ENCODE measurements at regions not wholly inside any gene's neighbourhood (a gene's known extent, or its start where the extent isn't known, plus 50 kb on each side); places are given as distances from the start of the nearest gene placed in this dataset.
"Not testable (repeated sequence)": the region's sequence is repeated elsewhere in the genome, so short reads cannot be mapped to it uniquely, and the experiment has no call there.

DNA sequence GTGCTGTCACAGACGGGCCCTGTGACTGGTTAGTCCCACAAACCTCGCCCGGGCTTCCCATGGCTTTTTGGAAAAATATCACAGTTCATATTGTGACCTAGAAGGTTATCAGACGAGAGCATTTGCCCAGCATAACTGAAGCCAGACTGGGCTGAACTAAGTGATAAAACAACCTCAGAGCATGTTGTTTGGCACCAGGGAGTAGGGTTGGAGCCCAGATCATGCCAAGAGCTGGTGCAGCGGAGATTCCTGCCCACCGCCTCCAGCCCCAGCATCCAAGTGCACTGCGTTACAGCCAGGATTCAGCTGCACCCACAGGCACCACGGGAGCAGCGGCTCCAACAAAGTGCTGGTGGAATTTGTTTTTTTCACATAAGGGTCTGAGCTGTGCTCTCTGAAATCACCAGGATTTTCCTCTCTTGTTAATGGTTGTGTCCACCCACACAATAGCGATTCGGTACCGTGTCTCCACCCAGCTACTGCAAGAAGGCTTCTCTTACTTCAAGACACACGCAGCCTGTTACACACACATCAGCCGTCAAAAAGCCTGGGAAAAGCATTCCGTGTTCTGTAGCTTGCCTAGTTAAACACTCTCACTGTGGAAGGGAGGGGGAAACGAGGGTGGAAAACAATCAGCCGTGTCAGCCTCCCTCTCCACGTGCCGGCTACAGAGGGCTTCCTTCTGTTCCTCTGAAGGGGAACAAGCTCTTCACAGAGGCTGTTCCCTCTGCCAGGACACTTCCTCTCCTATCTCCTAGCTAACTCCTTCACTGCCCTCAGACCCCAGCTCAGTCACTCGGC, 273.8 kb downstream of the C16orf95 start:
- no peak for DNase-seq

DNA sequence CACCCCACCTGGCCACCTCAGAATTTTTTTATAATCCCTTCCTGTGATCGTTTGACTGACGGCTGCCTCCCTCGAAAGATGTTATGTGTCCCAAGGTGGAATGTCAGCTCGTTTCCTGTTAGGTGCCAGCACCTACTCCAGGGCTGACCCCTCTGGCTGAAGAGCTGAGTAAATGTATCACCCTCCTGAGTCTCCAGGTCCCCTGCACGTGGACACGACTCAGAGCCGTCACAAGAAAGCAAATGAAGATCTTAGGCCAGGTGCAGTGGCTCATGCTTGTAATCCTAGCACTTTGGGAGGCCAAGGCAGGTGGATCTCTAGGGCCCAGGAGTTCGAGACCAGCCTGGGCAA, 273.2 kb downstream of the C16orf95 start:
- DNase-seq, result no peak

DNA sequence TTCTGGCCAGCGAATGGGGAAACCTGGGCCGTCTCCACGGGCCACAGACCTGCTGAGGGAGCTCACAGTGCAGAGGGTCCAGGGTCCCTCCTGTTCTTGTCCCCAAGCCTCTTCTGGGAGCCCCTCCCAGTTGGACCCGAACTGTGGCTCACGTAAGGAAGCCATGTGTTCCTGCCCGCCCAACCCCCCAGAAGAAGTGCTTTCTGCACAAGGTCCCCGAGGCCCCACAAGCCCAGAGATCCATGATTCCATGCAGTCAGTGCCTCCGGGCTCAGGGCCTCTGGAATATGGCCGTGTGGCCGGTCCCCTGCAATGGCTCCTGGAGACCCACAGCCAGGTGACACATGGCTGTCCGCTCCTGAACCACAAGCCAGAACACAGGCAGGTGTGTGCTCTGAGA, 272.4 kb downstream of the C16orf95 start:
- DNase-seq, result no peak

DNA sequence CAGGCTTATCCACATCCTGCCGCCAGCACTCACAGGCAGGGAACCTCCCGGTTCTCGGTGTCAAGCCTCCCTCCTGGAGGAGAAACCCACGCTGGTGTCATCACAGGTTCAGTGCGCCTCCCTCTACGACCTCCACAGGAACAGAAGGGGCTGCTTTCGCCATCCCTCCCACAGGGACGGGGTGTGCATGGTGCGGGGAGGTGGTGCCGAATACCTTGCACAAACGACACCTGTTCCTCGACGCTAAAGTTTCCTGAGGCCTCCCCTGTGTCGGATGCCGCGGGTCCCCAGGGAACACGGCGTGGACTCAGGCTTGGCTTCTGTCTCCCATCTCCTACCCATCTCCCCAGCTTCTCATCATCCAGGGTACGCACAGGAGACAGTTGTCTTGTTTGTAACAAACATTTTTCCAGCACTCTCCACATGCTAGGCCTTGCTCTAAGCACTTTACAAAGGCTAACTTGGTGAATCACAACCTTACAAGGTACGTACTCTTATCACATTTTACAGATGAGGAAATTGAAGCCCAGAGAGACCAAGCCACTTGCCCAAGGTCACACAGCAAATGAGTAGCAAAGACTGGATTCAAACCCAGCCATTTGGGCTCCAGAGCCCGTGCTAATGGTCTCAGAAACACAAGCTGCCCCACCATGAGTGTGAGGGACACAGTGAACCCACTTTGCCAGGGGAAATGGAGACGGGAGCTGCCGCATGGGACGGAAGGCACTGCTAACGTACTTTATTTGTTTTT, 271.6 kb downstream of the C16orf95 start:
- DNase-seq, result no peak

DNA sequence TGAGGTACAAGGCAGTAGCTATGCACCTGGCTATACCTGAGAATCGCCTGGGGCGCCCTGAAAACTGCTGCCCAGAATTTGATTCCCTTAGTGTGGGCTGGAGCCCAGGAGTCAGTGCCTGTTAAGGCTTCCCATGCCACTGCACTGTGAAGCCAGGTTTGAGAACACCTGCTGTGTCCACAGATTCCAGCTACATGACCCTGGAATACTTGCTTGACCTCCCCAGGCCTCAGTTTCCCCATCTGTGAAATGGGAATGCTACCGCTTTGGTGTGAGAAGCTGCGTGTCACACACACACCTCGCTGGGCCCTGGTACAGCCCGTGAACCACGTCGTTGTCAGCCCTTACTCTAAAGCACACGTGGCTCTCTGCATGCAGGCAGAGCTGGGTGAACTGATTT, 271.0 kb downstream of the C16orf95 start:
- DNase-seq, result no peak

DNA sequence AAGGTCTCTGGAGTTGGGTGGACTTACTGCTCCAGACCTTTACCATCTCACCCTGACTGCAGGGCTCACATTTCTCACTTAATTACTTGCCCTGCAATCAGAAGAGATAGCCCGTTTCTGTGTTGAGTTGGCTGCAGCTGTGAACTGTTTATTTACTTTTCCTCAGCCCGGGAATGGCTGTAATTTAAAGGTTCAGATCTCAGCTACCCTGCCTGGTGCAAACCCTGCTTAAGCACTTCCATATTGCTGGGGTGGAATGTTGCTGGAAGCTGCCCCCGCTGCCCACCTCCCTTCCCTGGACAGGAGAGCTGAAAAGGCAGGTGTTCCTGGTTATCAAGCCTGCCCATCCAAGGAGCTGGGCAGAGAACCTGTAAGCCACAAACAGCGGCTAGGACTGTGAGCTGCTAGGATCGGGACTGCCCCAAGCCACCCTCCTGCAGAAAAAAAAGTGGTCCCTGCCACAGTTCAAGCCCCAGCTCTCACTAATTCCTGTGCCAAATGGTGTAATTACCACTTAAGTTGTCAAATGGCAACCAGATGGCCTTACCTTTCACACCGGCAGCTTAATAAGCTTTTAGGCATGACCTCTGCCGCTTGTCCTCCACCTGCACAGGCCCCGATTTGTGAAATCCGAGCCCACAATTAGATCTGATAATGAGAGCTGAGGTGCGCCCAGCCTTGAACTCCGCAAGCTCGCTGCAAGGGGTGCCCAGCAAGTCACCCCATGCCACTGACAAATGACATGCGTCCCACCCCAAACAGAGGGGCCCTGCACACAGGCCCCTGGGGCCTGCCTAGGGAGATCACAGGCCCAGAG, 269.8 kb downstream of the C16orf95 start:
- DNase-seq, result no peak

DNA sequence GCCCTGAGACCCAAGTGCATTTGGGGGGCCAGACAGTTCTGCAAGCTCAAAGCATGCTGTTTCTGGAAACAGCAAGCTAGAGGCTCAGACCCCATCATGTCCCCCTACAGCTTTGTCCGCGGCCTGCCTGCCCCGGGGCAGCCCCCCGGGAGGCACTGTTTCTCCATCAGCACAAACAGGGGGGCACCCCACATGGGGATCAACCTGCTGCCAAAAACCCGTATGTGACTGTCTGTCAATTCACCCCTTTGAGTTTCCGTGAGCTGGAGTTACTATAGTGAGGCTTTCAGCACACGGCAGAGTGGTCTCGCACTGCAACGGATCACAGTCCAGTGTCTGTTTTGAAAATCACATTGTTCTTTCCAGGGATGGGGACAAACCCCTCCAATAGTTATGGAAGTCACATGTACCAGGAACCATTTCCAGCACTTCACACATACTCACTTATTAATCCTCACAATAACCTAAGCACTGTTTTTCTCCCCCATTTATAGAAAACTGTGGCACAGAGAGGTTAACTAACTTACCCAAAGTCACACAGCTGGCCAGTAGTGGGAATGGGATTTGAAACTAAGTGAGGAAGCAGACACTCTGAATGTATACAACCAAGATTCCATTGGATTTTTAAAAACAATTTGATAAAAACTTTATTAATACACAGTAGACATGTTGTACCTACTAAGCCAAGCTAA, 269.0 kb downstream of the C16orf95 start:
- DNase-seq, result no peak

DNA sequence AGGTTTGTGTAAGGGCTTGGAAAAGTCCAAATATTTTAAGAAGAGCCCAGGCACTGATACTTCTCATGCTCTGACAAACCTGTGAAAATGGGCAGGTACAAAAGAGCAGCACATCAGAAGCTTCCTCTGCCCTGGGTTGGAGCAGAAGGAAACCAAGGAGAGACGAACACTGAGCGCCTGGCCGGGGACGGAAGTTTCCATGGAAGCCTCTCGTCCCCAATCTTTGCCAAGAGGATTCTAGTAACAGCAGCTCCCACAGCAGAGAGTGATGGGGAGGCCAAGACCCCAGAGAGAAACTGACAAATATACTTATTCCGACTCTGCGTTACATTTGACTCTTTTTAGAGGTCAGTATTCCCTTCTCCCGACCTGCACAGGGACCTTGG, 268.5 kb downstream of the C16orf95 start:
- DNase-seq, result no peak

DNA sequence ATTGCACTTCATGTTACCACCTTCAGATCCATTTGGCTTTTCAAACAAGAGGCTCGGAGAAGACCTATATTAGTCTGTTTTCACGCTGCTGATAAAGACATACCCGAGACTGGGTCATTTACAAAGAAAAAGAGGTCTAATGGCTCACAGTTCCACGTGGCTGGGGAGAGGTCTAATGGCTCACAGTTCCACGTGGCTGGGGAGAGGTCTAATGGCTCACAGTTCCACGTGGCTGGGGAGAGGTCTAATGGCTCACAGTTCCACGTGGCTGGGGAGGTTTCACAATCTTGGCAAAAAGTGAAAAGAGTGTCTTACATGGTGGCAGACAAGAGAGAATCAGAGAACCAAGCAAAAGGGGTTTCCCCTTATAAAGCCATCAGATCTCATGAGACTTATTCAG, 268.0 kb downstream of the C16orf95 start:
- not testable (repeated sequence) for DNase-seq

DNA sequence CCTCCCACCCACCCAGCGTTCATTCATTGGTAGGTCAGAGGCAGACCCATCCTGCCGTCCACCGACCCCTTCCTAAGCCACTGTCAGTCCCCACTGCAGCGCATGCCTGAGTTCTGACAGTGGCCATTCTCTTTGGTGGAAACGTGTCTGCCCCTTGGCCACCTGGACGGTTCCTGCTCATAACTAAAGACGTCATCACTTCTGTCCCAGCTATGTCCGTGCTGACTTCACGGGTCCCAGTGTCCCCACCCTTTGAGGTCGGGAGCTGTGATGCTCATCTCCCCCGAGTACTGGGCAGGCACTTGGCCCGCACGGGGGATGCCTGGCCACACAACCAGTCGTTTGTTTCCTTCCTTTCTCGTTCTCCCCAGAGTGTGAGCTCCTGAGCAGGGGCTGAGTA, 267.1 kb downstream of the C16orf95 start:
- DNase-seq, result no peak

DNA sequence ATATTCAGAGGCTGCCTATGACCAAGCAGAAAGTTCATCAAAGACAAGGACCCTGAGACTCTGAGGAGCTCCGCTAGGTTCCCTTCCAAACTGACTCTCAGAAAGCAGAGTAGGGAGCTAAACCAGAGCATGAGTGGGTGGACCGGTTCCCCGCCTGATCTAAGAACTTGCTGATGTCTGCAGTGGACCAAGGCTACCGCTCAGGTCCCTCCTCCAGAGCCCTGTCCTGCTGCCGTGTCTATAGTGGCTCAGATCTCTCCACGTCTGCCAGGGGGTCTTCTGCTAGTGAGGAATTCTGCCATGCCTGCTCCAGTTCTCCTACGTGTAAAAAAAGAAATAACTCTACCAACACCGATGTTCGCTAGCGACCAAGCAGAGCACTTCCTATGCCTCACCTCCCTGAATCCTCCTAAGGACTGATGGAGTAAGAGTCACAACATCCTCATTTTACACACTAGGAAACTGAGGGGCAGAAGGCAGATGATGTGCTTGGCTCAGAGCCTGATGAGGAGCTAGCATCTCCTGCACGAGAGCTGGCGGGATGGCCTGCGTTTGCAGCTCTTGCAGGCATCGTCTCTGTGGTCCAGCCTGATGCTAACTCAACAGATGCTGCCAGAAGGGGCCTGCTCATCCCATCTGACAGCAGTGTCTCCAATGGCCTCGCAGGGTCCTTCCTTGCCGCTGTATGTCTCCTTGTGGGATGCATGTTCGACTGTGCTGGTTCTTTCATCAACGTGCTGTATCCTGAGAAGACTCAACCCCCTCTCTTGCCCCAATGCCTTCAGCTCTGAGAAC, 265.5 kb downstream of the C16orf95 start:
- no peak for DNase-seq

DNA sequence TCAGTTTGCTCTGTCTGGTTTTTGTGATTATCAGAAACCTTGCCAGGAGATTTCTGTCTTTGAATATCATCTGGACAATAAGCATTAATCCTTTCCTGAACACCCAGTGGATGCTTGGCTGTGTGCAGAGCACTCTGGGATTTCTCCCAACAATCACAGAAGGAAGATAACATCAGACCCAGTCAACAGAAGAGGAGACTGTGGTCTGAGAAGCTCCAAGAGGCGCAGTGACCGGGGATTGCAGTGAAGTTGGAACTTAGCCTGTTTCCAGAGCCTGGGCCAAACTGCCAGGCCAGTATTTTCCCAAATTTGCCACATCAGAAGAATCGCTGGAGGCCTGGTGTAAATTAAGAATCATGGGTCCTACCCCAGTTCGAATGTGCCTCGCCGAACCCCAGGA, 264.7 kb downstream of the C16orf95 start:
- DNase-seq, result no peak

DNA sequence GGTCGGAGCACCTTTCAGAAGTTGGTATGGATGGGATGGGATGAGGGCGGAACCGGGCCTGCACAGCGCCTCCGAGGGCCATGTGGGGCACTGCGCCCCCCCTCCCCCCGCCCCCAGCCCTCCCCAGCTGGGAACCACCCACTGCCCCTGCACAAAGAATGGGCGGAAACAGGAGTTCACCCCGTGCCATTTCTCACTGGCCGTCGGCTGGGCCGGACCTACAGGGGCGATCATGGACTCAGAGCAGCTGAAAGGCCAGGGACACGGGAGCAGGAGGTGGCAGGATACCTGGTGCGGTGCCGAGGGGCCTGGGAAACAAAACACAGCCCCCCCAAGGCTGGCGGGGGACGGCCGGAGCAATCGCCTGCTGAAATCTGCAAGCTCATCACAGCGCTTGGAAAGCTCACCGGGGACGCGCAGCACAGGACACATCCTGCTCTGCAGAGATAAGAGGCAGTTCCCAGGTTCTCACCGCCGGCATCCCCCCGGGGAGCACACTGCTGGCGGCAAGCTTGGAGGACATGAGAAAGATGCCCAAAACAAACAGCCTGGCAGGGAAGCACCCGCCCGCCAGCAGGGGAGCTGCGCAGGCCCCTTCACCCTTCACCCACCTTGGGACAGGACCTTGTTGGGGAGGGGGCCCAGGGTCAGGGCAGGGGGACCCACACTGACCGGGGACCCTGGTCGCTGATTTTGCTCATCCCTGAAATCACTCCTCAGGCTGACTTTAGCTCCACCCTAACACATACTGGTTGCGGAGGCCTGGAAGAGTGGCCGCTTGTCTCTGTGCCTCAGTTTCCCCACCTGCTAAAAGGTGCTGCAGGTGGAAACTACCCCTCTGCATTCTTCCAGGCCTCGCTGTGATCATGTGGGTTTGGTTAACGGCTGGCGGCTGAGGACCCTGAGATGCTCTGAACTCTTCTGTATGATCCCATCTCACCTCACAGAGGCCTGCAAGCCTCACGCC, 263.9 kb downstream of the C16orf95 start:
- no peak for DNase-seq

DNA sequence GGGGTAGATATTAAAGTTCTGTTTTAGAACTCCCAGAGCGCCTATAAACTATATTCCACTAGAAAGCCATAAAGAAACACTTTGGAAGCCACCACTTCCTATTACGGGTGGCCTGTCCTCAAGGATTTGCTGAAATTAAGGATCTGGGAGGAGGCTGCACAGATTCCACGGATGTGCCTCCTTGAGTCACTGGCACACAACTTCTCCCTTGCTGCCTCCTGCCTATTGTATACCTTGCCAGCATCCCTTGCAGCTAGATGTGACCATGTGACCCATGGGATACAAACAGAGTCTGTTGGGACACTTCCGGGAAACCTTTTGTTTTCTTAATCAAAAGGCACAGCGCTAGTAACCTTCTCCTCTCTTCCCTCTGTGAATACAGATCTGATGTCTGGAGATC, 263.0 kb downstream of the C16orf95 start:
- DNase-seq, result no peak

DNA sequence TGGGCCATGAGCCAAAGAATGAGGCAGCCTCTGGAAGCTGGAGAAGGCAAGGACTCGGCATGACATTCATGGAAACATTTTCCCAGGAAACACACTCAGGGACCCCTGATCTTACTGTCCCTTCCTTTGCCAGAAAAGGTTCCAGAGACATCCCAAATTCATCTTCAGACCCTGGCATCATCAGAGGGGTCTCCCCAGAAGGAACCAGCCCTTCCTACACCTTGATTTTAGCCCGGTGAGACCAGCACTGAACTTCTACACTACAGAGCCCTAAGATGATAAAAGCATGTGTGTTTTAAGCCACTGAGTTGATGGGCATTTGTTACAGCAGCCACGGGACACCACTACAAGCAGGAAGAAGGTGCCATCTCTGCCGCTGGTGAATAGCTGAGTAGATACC, 262.3 kb downstream of the C16orf95 start:
- DNase-seq, result no peak

DNA sequence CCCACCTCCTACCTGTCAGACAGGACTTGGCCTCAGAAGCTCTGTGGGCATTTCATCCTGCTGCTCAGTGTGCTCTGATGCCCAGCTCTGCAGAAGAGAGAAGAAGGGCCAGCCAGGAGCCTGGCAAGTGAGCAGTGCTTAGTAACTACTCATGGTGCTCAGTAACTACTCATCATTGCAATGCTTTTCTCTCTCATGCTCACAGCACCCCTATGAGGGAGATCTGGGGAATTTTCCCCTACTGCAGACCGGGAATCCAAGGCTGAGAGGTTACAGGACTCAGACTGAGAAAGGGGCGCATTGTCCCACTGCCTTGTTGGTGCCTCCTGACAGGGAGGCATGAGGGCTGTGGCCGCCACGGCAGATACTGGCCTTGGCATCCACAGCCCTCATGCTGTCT, 261.1 kb downstream of the C16orf95 start:
- no peak for DNase-seq

DNA sequence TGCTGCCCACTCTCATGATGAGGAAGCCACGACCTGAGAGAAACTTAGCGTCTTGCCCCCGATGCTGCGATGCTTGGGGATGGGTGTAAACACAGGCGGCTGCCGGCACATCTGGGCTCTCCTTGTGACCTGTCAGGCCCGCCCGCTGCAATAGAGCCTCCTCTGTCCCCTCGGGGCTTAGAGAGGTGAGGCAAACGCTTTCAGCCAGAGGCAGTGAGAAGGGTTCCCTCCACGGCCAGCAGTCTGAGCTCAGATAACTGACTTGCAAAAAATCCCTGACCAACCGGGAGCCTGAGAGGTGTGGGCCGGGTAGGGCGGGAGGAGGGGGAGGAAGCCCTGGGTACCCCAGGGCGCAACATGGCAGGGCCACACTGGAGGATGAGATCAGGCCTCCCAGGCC, 260.6 kb downstream of the C16orf95 start:
- no peak for DNase-seq

DNA sequence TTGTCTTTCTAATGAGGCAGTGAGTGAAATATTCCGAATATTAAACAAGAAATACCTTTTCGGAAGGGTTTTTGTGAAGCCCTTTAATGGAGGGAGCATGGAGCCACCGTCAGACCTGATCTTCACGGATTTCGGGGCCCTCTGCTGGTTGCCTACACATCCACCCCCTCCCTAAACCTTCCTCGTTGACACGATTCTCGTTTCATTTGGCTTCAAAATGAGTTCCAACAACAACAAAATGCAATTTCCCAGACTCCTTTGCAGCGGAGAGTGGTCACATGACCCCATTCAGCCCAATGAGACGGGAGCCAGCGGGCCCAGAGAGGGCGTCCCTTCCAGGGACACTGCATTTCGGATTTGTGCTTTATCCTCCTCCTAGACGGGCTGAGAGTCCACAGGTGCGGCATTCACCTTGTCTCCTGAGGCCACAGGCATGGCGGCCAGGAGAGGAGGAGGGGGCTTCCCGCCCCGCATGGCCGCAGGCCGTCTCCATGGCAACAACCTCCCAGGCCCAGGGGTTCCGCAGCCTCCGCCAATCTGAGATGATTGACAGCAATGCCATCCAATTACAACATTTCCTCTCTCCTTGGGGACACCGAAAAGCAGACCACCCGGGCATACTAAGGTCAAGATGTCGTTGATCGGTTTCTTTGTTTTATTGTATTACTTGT, 259.8 kb downstream of the C16orf95 start:
- no peak for DNase-seq

DNA sequence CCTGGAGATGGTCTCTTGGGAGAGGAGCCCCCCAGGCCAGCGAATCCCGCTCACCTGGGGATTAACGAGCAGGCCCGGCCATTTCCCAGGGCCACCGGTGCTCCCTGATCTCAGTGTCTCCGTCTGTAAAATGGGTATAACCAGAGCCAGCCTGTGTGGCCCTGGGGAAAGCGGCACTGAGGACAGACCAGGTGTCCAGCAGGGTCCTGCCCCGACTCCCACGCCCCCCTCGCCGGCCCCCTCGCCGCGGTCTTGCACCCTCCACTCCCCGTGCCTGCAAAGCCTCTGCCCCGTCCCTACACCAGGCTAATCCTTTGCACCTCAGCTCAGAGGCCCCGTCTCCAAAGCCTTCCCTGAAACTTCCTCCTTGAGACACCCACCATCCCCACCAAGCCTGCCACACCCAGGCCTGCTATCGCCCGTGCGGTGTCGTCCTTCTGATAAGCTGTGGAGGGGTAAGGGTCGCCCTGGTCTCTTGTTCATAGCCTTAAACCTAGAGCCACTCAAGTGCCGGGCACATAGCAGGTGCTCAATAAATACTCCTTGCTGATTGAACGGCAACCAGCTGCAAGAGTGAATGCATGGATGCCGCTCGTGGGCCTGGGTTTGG, 259.1 kb downstream of the C16orf95 start:
- no peak for DNase-seq

DNA sequence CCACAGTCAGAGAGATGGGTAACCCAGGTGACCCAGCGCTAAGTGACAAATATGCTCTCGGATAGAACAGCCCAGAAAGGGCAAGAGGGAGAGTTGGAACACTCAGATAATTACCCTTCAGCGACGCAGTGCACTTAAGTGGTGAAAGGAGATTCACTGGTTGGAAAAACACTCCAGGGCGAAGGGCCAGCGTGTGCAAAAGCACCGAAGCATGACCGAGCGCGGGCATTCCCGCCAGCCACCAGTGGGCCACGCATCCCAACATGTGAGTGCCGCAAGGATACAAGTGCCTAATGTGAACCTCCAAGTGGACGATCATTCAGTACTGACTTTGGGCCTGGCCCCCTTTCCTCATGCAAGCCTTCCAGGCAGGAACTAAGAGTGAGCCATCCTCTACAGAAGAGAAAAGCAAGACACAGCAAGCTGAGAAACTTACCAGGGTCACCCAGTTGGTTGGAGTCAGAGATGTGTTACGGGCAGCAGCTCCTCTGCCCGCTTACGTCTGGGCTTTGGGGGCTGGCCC, 258.4 kb downstream of the C16orf95 start:
- DNase-seq, result no peak

Data from T-helper 1 cell (primary cell).